ENCODE measurements at regions not wholly inside any gene's neighbourhood (a gene's known extent, or its start where the extent isn't known, plus 50 kb on each side); places are given as distances from the start of the nearest gene placed in this dataset.

DNA sequence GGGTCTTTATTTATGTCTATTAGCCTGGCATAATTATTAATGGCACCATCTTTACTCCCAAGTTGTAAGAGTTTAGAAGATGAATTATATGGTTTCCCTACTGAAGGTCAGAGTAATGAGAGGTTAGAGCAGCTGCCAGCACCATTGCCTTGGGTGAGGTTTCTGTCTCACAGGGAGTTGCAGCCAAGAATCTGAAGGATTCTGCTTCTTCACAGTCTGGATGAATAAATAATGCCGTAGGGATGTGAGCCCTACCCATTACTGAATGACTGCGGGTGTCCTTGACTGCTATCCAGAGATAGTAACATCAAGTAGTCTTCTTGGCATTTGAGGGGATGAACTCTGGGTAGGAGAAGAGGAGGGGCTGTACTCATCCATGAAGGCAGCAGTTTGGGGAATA is 52.8 kb upstream of the SMIM36 start:
- Histone ChIP-seq H3K4me1 (ENCODE audit: insufficient read depth, low read length, poor library complexity, severe bottlenecking) (no peaks in the 10 kb centered on the region), H3K9me2 (replicated peaks; ENCODE audit: low read depth, low read length) (no peaks in the 10 kb centered on the region), H3F3A (ENCODE audit: low read depth) (no peaks in the 10 kb centered on the region), H3K4me3 (ENCODE audit: low read length, poor library complexity, severe bottlenecking) (no peak overlapping the region), H3K79me2 (ENCODE audit: insufficient read depth, low read length) (no peaks in the 10 kb centered on the region), H3K9me3 (ENCODE audit: insufficient read depth, low read depth, low read length) (no peaks in the 10 kb centered on the region), H3K4me2 (ENCODE audit: low read depth, low read length, poor library complexity, severe bottlenecking) (no peak overlapping the region), H2AFZ (ENCODE audit: low read length) (no peak overlapping the region), H3K36me3 (ENCODE audit: insufficient read depth, low read length) (no peaks in the 10 kb centered on the region), H4K20me1 (ENCODE audit: insufficient read depth, low read length, poor library complexity, severe bottlenecking) (no peaks in the 10 kb centered on the region), H3K27me3 (ENCODE audit: insufficient read depth, low read length, poor library complexity, severe bottlenecking) (no peaks in the 10 kb centered on the region), H3K9ac (ENCODE audit: low read depth, low read length, poor library complexity, severe bottlenecking) (no peak overlapping the region)
- no peak for TF ChIP-seq EZH2phosphoT487 (IDR thresholded peaks at IDR 0.05; ENCODE audit: borderline replicate concordance)
- no peak for TF ChIP-seq CTCF (conservative IDR thresholded peaks at IDR 0.05; ENCODE audit: low read length)

- Histone ChIP-seq H3K9me3 (ENCODE audit: insufficient read depth, low read depth, low read length) (no peaks in the 10 kb centered on the region), H3K9me2 (replicated peaks; ENCODE audit: low read depth, low read length) (no peaks in the 10 kb centered on the region), H4K20me1 (ENCODE audit: insufficient read depth, low read length, poor library complexity, severe bottlenecking) (no peaks in the 10 kb centered on the region), H3K4me1 (ENCODE audit: insufficient read depth, low read length, poor library complexity, severe bottlenecking) (no peaks in the 10 kb centered on the region), H3K36me3 (ENCODE audit: insufficient read depth, low read length) (no peaks in the 10 kb centered on the region), H3K4me3 (ENCODE audit: low read length, poor library complexity, severe bottlenecking) (no peak overlapping the region), H2AFZ (ENCODE audit: low read length) (no peak overlapping the region), H3K9ac (ENCODE audit: low read depth, low read length, poor library complexity, severe bottlenecking) (no peak overlapping the region), H3K79me2 (ENCODE audit: insufficient read depth, low read length) (no peaks in the 10 kb centered on the region), H3F3A (ENCODE audit: low read depth) (no peaks in the 10 kb centered on the region), H3K27me3 (ENCODE audit: insufficient read depth, low read length, poor library complexity, severe bottlenecking) (no peaks in the 10 kb centered on the region), H3K4me2 (ENCODE audit: low read depth, low read length, poor library complexity, severe bottlenecking) (no peak overlapping the region)
- TF ChIP-seq CTCF (conservative IDR thresholded peaks at IDR 0.05; ENCODE audit: low read length) (no peak), EZH2phosphoT487 (IDR thresholded peaks at IDR 0.05; ENCODE audit: borderline replicate concordance) (no peak)
These were observed 52.1 kb upstream of the SMIM36 start for GRCh38 chr17:55563363-55563762.

DNA sequence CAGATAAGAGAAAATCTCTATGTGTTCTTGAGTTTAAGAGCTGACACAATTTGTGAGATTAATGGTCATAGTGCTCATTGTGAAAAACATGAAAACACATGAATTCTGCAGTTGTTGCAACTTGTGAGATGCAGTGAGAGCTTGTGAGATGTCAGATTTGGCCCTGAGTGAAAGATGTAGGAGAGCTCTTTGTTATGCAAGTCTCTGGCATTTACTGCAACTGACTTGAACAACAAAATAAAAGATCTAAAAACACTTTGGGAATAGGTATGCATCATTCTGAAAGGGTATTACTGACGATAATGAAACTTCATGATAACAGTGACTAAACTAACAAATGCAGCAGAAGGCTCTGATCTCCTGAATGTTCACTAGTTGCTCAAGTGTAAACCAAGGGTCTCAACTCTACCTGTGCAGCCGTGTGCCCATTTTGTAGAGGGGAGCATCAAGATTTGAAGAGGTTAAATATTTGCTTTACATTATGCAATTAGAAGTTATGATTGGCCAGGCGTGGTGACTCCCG is 50.8 kb upstream of the SMIM36 start:
- Histone ChIP-seq H3F3A (ENCODE audit: low read depth) (no peaks in the 10 kb centered on the region), H3K9me2 (replicated peaks; ENCODE audit: low read depth, low read length) (no peaks in the 10 kb centered on the region), H3K27me3 (ENCODE audit: insufficient read depth, low read length, poor library complexity, severe bottlenecking) (no peaks in the 10 kb centered on the region), H2AFZ (ENCODE audit: low read length) (no peak overlapping the region), H3K4me3 (ENCODE audit: low read length, poor library complexity, severe bottlenecking) (no peak overlapping the region), H3K9ac (ENCODE audit: low read depth, low read length, poor library complexity, severe bottlenecking) (no peak overlapping the region), H3K79me2 (ENCODE audit: insufficient read depth, low read length) (no peaks in the 10 kb centered on the region), H4K20me1 (ENCODE audit: insufficient read depth, low read length, poor library complexity, severe bottlenecking) (no peaks in the 10 kb centered on the region), H3K36me3 (ENCODE audit: insufficient read depth, low read length) (no peaks in the 10 kb centered on the region), H3K4me1 (ENCODE audit: insufficient read depth, low read length, poor library complexity, severe bottlenecking) (no peaks in the 10 kb centered on the region), H3K4me2 (ENCODE audit: low read depth, low read length, poor library complexity, severe bottlenecking) (no peak overlapping the region), H3K9me3 (ENCODE audit: insufficient read depth, low read depth, low read length) (no peaks in the 10 kb centered on the region)
- TF ChIP-seq EZH2phosphoT487 (IDR thresholded peaks at IDR 0.05; ENCODE audit: borderline replicate concordance), result no peak
- TF ChIP-seq CTCF (conservative IDR thresholded peaks at IDR 0.05; ENCODE audit: low read length), result no peak
